ENCODE measurements at regions not wholly inside any gene's neighbourhood (a gene's known extent, or its start where the extent isn't known, plus 50 kb on each side); places are given as distances from the start of the nearest gene placed in this dataset.

- H3K27ac Mint-ChIP-seq = no peak overlapping the region
- POLR2A ChIA-PET = no interaction called here
- H3K4me3 Mint-ChIP-seq = no peak overlapping the region
- no peaks in the 10 kb centered on the region for H3K36me3 Mint-ChIP-seq
- no peak for TF ChIP-seq PRRX2 (CRISPR knock-in tag; IDR thresholded peaks at IDR 0.05)
- TF ChIP-seq HMGXB4 (CRISPR knock-in tag; IDR thresholded peaks at IDR 0.05) = no peak
- TF ChIP-seq GRHL2 (CRISPR knock-in tag; IDR thresholded peaks at IDR 0.05; ENCODE audit: insufficient replicate concordance, severe bottlenecking) = no peak
- TF ChIP-seq ZNF423 (CRISPR knock-in tag; IDR thresholded peaks at IDR 0.05) = no peak
- TF ChIP-seq CTCF (IDR thresholded peaks at IDR 0.05) = no peak
- no peak for TF ChIP-seq E2F4 (CRISPR knock-in tag; IDR thresholded peaks at IDR 0.05; ENCODE audit: borderline replicate concordance, low read depth)
- no peak for TF ChIP-seq SOX15 (CRISPR knock-in tag; IDR thresholded peaks at IDR 0.05)
- no peak for TF ChIP-seq NFE2L1 (CRISPR knock-in tag; IDR thresholded peaks at IDR 0.05)
- no peak for TF ChIP-seq ZNF263 (CRISPR knock-in tag; IDR thresholded peaks at IDR 0.05; ENCODE audit: low read depth)
- CTCF ChIA-PET = no interaction called here
- DNase-seq (ENCODE audit: low spot score) (no peak), ATAC-seq (no peak)
- H3K27me3 Mint-ChIP-seq (ENCODE audit: low read depth) = no peaks in the 10 kb centered on the region
- no peaks in the 10 kb centered on the region for H3K4me1 Mint-ChIP-seq
- no peaks in the 10 kb centered on the region for H3K9me3 Mint-ChIP-seq
Measured at GRCh38 chr5:3336666-3337065, 259.0 kb upstream of the IRX1 start.

DNA sequence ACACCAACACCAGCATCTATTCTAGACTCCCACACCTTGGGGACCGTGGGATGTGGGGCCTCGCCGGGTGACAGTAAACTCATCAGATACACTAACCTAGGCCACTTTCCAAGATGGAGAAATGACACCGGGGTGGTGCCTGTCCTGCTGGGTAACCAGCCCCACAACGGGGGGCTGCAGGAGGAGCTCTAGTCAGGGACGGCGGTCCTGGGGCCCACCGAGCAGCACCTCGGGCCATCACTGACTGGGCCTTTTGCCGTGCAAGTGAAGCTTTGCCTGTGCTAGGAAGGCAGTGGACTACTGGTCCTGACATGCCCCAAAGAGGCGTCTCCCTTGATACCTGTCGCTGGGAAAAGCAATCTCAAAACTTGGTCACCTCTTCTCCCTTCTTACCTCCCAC lies 260.3 kb upstream of the IRX1 start:
- ChIA-PET POLR2A (no interaction called here), CTCF (interaction anchor here (0.5 kb wide), 1 partner anchor 726 kb away, joined by 3 read pairs; no protein-coding TSS in a partner anchor)
- Mint-ChIP-seq H3K4me3 (no peak overlapping the region), H3K9me3 (no peaks in the 10 kb centered on the region), H3K27me3 (ENCODE audit: low read depth) (no peaks in the 10 kb centered on the region), H3K4me1 (no peaks in the 10 kb centered on the region), H3K27ac (no peak overlapping the region), H3K36me3 (no peaks in the 10 kb centered on the region)
- ATAC-seq (no peak), DNase-seq (ENCODE audit: low spot score) (no peak)
- TF ChIP-seq ZNF671 (CRISPR knock-in tag; IDR thresholded peaks at IDR 0.05) (no peak), ZNF425 (CRISPR knock-in tag; conservative IDR thresholded peaks at IDR 0.05) (no peak), HMGA2 (CRISPR knock-in tag; IDR thresholded peaks at IDR 0.05) (no peak), ATF1 (CRISPR knock-in tag; IDR thresholded peaks at IDR 0.05) (no peak), E2F4 (CRISPR knock-in tag; IDR thresholded peaks at IDR 0.05; ENCODE audit: borderline replicate concordance, low read depth) (no peak), EMX1 (CRISPR knock-in tag; IDR thresholded peaks at IDR 0.05) (no peak), GABPB1 (CRISPR knock-in tag; IDR thresholded peaks at IDR 0.05) (no peak), PRRX2 (CRISPR knock-in tag; IDR thresholded peaks at IDR 0.05) (no peak), RORB (CRISPR knock-in tag; IDR thresholded peaks at IDR 0.05) (no peak), TCF7 (CRISPR knock-in tag; IDR thresholded peaks at IDR 0.05; ENCODE audit: low read depth) (no peak), SMAD4 (CRISPR knock-in tag; IDR thresholded peaks at IDR 0.05) (no peak)
- TF ChIP-seq, protein P1, sequence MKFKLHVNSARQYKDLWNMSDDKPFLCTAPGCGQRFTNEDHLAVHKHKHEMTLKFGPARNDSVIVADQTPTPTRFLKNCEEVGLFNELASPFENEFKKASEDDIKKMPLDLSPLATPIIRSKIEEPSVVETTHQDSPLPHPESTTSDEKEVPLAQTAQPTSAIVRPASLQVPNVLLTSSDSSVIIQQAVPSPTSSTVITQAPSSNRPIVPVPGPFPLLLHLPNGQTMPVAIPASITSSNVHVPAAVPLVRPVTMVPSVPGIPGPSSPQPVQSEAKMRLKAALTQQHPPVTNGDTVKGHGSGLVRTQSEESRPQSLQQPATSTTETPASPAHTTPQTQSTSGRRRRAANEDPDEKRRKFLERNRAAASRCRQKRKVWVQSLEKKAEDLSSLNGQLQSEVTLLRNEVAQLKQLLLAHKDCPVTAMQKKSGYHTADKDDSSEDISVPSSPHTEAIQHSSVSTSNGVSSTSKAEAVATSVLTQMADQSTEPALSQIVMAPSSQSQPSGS (CRISPR knock-in tag; IDR thresholded peaks at IDR 0.05; ENCODE audit: borderline replicate concordance, low read depth) = no peak
- TF ChIP-seq, protein P2, sequence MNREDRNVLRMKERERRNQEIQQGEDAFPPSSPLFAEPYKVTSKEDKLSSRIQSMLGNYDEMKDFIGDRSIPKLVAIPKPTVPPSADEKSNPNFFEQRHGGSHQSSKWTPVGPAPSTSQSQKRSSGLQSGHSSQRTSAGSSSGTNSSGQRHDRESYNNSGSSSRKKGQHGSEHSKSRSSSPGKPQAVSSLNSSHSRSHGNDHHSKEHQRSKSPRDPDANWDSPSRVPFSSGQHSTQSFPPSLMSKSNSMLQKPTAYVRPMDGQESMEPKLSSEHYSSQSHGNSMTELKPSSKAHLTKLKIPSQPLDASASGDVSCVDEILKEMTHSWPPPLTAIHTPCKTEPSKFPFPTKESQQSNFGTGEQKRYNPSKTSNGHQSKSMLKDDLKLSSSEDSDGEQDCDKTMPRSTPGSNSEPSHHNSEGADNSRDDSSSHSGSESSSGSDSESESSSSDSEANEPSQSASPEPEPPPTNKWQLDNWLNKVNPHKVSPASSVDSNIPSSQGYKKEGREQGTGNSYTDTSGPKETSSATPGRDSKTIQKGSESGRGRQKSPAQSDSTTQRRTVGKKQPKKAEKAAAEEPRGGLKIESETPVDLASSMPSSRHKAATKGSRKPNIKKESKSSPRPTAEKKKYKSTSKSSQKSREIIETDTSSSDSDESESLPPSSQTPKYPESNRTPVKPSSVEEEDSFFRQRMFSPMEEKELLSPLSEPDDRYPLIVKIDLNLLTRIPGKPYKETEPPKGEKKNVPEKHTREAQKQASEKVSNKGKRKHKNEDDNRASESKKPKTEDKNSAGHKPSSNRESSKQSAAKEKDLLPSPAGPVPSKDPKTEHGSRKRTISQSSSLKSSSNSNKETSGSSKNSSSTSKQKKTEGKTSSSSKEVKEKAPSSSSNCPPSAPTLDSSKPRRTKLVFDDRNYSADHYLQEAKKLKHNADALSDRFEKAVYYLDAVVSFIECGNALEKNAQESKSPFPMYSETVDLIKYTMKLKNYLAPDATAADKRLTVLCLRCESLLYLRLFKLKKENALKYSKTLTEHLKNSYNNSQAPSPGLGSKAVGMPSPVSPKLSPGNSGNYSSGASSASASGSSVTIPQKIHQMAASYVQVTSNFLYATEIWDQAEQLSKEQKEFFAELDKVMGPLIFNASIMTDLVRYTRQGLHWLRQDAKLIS (CRISPR knock-in tag; IDR thresholded peaks at IDR 0.05; ENCODE audit: borderline replicate concordance) = no peak
- TF ChIP-seq, protein P3, sequence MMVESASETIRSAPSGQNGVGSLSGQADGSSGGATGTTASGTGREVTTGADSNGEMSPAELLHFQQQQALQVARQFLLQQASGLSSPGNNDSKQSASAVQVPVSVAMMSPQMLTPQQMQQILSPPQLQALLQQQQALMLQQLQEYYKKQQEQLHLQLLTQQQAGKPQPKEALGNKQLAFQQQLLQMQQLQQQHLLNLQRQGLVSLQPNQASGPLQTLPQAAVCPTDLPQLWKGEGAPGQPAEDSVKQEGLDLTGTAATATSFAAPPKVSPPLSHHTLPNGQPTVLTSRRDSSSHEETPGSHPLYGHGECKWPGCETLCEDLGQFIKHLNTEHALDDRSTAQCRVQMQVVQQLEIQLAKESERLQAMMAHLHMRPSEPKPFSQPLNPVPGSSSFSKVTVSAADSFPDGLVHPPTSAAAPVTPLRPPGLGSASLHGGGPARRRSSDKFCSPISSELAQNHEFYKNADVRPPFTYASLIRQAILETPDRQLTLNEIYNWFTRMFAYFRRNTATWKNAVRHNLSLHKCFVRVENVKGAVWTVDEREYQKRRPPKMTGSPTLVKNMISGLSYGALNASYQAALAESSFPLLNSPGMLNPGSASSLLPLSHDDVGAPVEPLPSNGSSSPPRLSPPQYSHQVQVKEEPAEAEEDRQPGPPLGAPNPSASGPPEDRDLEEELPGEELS (CRISPR knock-in tag; IDR thresholded peaks at IDR 0.05) = no peak

Measured in WTC11 (cell line).